ENCODE measurements at regions not wholly inside any gene's neighbourhood (a gene's known extent, or its start where the extent isn't known, plus 50 kb on each side); places are given as distances from the start of the nearest gene placed in this dataset.

DNA sequence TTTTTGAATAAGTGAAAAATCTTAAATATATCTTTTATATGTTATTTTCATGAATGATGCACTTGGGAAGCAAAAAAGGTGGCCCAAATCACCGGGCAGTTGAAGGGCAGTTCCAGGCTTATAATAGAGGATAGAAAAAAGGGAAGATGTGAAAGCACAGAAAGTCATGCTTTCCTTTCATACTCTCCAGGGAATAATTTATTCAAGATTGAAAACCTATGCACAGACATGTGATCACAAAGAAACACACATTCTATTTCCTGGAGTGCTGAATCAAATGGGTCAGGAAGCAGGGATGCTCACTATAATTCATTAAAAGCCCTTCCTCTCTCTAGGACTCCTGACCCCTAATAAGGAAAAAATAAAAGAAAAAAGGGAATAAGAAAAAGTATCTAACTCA, 66.1 kb upstream of the USP38 start:
- DNase-seq (ENCODE audit: extremely low read depth, low read depth): no peak
- TF ChIP-seq, protein P1, sequence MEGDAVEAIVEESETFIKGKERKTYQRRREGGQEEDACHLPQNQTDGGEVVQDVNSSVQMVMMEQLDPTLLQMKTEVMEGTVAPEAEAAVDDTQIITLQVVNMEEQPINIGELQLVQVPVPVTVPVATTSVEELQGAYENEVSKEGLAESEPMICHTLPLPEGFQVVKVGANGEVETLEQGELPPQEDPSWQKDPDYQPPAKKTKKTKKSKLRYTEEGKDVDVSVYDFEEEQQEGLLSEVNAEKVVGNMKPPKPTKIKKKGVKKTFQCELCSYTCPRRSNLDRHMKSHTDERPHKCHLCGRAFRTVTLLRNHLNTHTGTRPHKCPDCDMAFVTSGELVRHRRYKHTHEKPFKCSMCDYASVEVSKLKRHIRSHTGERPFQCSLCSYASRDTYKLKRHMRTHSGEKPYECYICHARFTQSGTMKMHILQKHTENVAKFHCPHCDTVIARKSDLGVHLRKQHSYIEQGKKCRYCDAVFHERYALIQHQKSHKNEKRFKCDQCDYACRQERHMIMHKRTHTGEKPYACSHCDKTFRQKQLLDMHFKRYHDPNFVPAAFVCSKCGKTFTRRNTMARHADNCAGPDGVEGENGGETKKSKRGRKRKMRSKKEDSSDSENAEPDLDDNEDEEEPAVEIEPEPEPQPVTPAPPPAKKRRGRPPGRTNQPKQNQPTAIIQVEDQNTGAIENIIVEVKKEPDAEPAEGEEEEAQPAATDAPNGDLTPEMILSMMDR (IDR thresholded peaks at IDR 0.05; ENCODE audit: low read depth, low read length): no peak

DNA sequence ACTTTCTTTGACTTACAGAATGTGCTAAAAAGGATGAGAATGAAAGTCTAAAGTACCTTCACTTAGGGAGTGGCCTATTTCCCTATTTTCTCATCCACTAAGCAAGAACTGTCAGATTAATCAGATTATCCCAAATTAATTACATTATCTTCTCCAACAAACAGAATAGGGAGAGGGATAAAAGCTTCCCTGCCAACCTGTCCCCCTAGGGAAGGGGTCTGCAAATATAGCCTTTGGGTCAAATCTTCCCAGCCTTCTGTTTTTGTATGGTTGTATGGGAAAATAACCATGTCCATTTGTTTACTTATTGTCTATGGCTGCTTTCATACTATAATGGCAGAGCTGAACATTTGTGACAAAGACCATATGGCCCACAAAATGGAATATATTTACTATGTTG, 57.1 kb upstream of the USP38 start:
- TF ChIP-seq, protein P1 (IDR thresholded peaks at IDR 0.05; ENCODE audit: low read depth, low read length): no peak
- DNase-seq (ENCODE audit: extremely low read depth, low read depth): no peak

DNA sequence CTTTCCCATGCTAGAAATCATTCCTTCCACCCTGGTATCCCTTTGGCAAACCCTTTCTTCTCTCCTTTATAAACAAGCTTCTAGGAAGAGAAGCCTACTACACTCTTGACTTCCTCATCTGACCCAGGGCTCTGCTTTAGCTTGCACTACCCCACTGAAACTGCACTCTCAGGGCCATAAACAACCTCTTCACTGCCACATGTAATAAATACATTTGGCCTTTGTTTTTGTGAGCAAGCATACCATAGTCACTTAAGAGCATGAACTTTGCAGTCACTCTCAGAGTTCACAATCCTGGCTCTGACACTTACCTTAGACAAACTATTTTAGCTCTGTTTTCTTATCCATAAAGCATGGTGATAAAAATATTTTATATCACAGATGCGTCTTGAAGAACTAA, 50.7 kb upstream of the USP38 start:
- no peak for DNase-seq (ENCODE audit: extremely low read depth, low read depth)
- TF ChIP-seq, protein P1 (IDR thresholded peaks at IDR 0.05; ENCODE audit: low read depth, low read length): no peak
